H9 (cell line): ENCODE measurements at regions not wholly inside any gene's neighbourhood (a gene's known extent, or its start where the extent isn't known, plus 50 kb on each side); places are given as distances from the start of the nearest gene placed in this dataset.

ENCODE experiments used
- DNase-seq: peaks from one replicate; pipeline ENCODE4 v3.0.0-alpha.2; 2017
- H2AFZ ChIP-seq: one replicate; pipeline ENCODE4 v1.6.1; 2013; ENCODE audit warnings: mild to moderate bottlenecking, low read length, control low read depth, moderate library complexity
- H2AK5ac ChIP-seq: 2 replicates; pipeline ENCODE4 v1.6.1; 2013; ENCODE audit warnings: low read length, control low read depth, mixed read lengths; ENCODE audit not compliant: insufficient read length
- H2BK120ac ChIP-seq: one replicate; pipeline ENCODE4 v1.6.1; 2013; ENCODE audit warnings: low read depth, mild to moderate bottlenecking, low read length, control low read depth, inconsistent platforms; ENCODE audit not compliant: poor library complexity, severe bottlenecking
- H2BK12ac ChIP-seq: 2 replicates; pipeline ENCODE4 v1.6.1; 2013; ENCODE audit warnings: low read length, control low read depth, mixed read lengths, low read depth; ENCODE audit not compliant: insufficient read length
- H2BK15ac ChIP-seq: 2 replicates; pipeline ENCODE4 v1.6.1; 2013; ENCODE audit warnings: low read depth, low read length, control low read depth
- H2BK20ac ChIP-seq: one replicate; pipeline ENCODE4 v1.6.1; 2013; ENCODE audit warnings: low read depth, mild to moderate bottlenecking, low read length, control low read depth, inconsistent platforms; ENCODE audit not compliant: poor library complexity, severe bottlenecking
- H2BK5ac ChIP-seq: 2 replicates; pipeline ENCODE4 v1.6.1; 2013; ENCODE audit warnings: low read length, control low read depth, mixed read lengths; ENCODE audit not compliant: insufficient read length
- H3K14ac ChIP-seq: 2 replicates; pipeline ENCODE4 v1.6.1; 2013; ENCODE audit warnings: low read length, control low read depth; ENCODE audit not compliant: insufficient read depth
- H3K18ac ChIP-seq: 2 replicates; pipeline ENCODE4 v1.6.1; 2013; ENCODE audit warnings: low read depth, mild to moderate bottlenecking, mixed read lengths, low read length, control low read depth; ENCODE audit not compliant: insufficient read length
- H3K23ac ChIP-seq: 2 replicates; pipeline ENCODE4 v1.6.1; 2013; ENCODE audit warnings: low read length, control low read depth, mixed read lengths, low read depth; ENCODE audit not compliant: insufficient read length
- H3K23me2 ChIP-seq: 2 replicates; pipeline ENCODE4 v1.6.1; 2013; ENCODE audit warnings: low read depth, mild to moderate bottlenecking, mixed read lengths, low read length, control low read depth; ENCODE audit not compliant: insufficient read length, poor library complexity, severe bottlenecking
- H3K27ac ChIP-seq: 2 replicates; pipeline ENCODE4 v1.5.1; 2013; ENCODE audit warnings: low read length, control low read depth, mixed read lengths, low read depth; ENCODE audit not compliant: insufficient read length
- H3K27me3 ChIP-seq: 2 replicates; pipeline ENCODE4 v1.6.1; 2013; ENCODE audit warnings: low read length, control low read depth, inconsistent platforms; ENCODE audit not compliant: insufficient read depth
- H3K4ac ChIP-seq: 2 replicates; pipeline ENCODE4 v1.6.1; 2013; ENCODE audit warnings: low read depth, mild to moderate bottlenecking, control low read depth, inconsistent platforms, low read length, moderate library complexity
- H3K4me1 ChIP-seq: 2 replicates; pipeline ENCODE4 v1.6.1; 2013; ENCODE audit warnings: low read length, control low read depth, inconsistent platforms; ENCODE audit not compliant: insufficient read depth
- H3K4me2 ChIP-seq: 2 replicates; pipeline ENCODE4 v1.6.1; 2013; ENCODE audit warnings: low read length, control low read depth, mixed read lengths; ENCODE audit not compliant: insufficient read length, insufficient read depth
- H3K56ac ChIP-seq: 2 replicates; pipeline ENCODE4 v1.6.1; 2013; ENCODE audit warnings: low read depth, mild to moderate bottlenecking, mixed read lengths, low read length, control low read depth; ENCODE audit not compliant: insufficient read length
- H3K79me1 ChIP-seq: 2 replicates; pipeline ENCODE4 v1.6.1; 2013; ENCODE audit warnings: low read depth, mild to moderate bottlenecking, moderate library complexity, low read length, control low read depth, inconsistent platforms; ENCODE audit not compliant: insufficient read depth, poor library complexity, severe bottlenecking
- H3K79me2 ChIP-seq: 2 replicates; pipeline ENCODE4 v1.6.1; 2013; ENCODE audit warnings: low read length, control low read depth, inconsistent platforms; ENCODE audit not compliant: insufficient read depth
- H3K9ac ChIP-seq: 2 replicates; pipeline ENCODE4 v1.6.1; 2013; ENCODE audit warnings: low read length, control low read depth, mixed read lengths; ENCODE audit not compliant: insufficient read length; ENCODE audit errors: extremely low read depth
- H3K9me3 ChIP-seq: one replicate; pipeline ENCODE4 v1.6.1; 2013; ENCODE audit warnings: low read depth, low read length, inconsistent platforms; ENCODE audit not compliant: control insufficient read depth
- H3T11ph ChIP-seq: one replicate; pipeline ENCODE4 v1.6.1; 2013; ENCODE audit warnings: mild to moderate bottlenecking, low read length, control low read depth, inconsistent platforms
- H4K20me1 ChIP-seq: one replicate; pipeline ENCODE4 v1.6.1; 2013; ENCODE audit not compliant: control insufficient read depth, insufficient read length, insufficient read depth
- H4K5ac ChIP-seq: 2 replicates; pipeline ENCODE4 v1.6.1; 2013; ENCODE audit warnings: low read depth, mild to moderate bottlenecking, mixed read lengths, low read length, control low read depth; ENCODE audit not compliant: insufficient read length
- H4K8ac ChIP-seq: replicated peaks from 2 replicates; pipeline ENCODE4 v1.6.1; 2013; ENCODE audit warnings: low read length, control low read depth, mixed read lengths, low read depth; ENCODE audit not compliant: insufficient read length
- H4K91ac ChIP-seq: 2 replicates; pipeline ENCODE4 v1.6.1; 2013; ENCODE audit warnings: low read depth, mild to moderate bottlenecking, moderate library complexity, mixed read lengths, low read length, control low read depth; ENCODE audit not compliant: insufficient read length
- H3K27ac Mint-ChIP-seq, 3 experiments: 2 replicates in 2 of 3; 3 replicates in 1 of 3; pipeline ENCODE4 v1.8.0; 2020 to 2021; ENCODE audit warnings: mixed read lengths in 3 of 3, mild to moderate bottlenecking in 1 of 3, moderate library complexity in 1 of 3
- H3K27me3 Mint-ChIP-seq: 2 replicates; pipeline ENCODE4 v1.8.0; 2021; ENCODE audit warnings: low read depth, mild to moderate bottlenecking, moderate library complexity, mixed read lengths
- H3K36me3 Mint-ChIP-seq, 3 experiments: 2 replicates in 2 of 3; 3 replicates in 1 of 3; pipeline ENCODE4 v1.8.0; 2020 to 2021; ENCODE audit warnings: low read depth in 3 of 3, mixed read lengths in 3 of 3; ENCODE audit not compliant: insufficient read depth in 1 of 3
- H3K4me1 Mint-ChIP-seq, 2 experiments: 2 replicates each; pipeline ENCODE4 v1.8.0; 2020; ENCODE audit warnings: mixed read lengths in 2 of 2
- H3K4me3 Mint-ChIP-seq, 2 experiments: 2 replicates in 1 of 2; 3 replicates in 1 of 2; pipeline ENCODE4 v1.8.0; 2020 to 2021; ENCODE audit warnings: mild to moderate bottlenecking in 2 of 2, mixed read lengths in 2 of 2, moderate library complexity in 1 of 2
- H3K9me3 Mint-ChIP-seq, 2 experiments: 2 replicates in 1 of 2; 3 replicates in 1 of 2; pipeline ENCODE4 v1.8.0; 2020; ENCODE audit warnings: mild to moderate bottlenecking in 2 of 2, mixed read lengths in 2 of 2, moderate library complexity in 1 of 2
- TF ChIP-seq, protein P1 (sequence below): fragments of 200-600 bp; sonication (generic); conservative IDR thresholded peaks from 3 replicates; pipeline ENCODE4 v1.8.0; 2021; ENCODE audit warnings: antibody characterized with exemption, mild to moderate bottlenecking

DNA sequence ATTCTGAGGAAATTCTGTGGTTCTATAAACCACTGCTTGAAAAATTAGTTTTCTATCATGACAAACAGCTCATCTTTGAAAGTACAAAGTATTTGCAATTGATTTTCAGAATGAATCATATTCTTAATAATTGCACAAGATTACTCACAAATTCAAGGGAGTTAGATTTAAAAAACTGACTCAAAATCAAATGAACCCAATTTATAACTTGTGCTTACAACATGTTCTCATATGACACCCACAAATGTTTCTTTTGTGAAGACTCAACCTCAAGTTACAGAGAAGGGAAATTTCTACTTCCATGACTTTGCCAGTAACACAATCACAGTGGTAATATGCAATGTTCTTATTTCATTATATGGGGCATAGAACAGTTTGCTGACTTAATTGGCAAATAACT is 272.0 kb upstream of the ACTBL2 start:
- Histone ChIP-seq H3K14ac (no peak overlapping the region), H3K27me3 (no peaks in the 10 kb centered on the region), H2BK120ac (no peak overlapping the region), H2BK5ac (no peak overlapping the region), H3K4ac (no peak overlapping the region), H2BK15ac (no peak overlapping the region), H3T11ph (no peak overlapping the region), H4K91ac (no peak overlapping the region), H3K23ac (no peak overlapping the region), H3K9ac (no peak overlapping the region), H3K79me1 (no peaks in the 10 kb centered on the region), H3K18ac (no peak overlapping the region), H3K27ac (no peak overlapping the region), H4K8ac (no peak overlapping the region), H3K79me2 (no peaks in the 10 kb centered on the region), H3K4me1 (no peaks in the 10 kb centered on the region), H4K20me1 (no peaks in the 10 kb centered on the region), H3K56ac (no peak overlapping the region), H2AK5ac (no peak overlapping the region), H2BK20ac (no peak overlapping the region), H3K23me2 (no peaks in the 10 kb centered on the region), H4K5ac (no peak overlapping the region), H3K9me3 (no peaks in the 10 kb centered on the region), H2AFZ (no peak overlapping the region), H3K4me2 (no peak overlapping the region), H2BK12ac (no peak overlapping the region)
- Mint-ChIP-seq H3K4me1 (no peaks in the 10 kb centered on the region), H3K27me3 (no peaks in the 10 kb centered on the region), H3K27ac (no peak overlapping the region), H3K4me3 (no peak overlapping the region), H3K36me3 (no peaks in the 10 kb centered on the region), H3K9me3 (no peaks in the 10 kb centered on the region; a peak in 1 of 5 replicates)
- DNase-seq = no peak
- TF ChIP-seq, protein P1, sequence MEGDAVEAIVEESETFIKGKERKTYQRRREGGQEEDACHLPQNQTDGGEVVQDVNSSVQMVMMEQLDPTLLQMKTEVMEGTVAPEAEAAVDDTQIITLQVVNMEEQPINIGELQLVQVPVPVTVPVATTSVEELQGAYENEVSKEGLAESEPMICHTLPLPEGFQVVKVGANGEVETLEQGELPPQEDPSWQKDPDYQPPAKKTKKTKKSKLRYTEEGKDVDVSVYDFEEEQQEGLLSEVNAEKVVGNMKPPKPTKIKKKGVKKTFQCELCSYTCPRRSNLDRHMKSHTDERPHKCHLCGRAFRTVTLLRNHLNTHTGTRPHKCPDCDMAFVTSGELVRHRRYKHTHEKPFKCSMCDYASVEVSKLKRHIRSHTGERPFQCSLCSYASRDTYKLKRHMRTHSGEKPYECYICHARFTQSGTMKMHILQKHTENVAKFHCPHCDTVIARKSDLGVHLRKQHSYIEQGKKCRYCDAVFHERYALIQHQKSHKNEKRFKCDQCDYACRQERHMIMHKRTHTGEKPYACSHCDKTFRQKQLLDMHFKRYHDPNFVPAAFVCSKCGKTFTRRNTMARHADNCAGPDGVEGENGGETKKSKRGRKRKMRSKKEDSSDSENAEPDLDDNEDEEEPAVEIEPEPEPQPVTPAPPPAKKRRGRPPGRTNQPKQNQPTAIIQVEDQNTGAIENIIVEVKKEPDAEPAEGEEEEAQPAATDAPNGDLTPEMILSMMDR = no peak
